ENCODE measurements at regions not wholly inside any gene's neighbourhood (a gene's known extent, or its start where the extent isn't known, plus 50 kb on each side); places are given as distances from the start of the nearest gene placed in this dataset.

DNA sequence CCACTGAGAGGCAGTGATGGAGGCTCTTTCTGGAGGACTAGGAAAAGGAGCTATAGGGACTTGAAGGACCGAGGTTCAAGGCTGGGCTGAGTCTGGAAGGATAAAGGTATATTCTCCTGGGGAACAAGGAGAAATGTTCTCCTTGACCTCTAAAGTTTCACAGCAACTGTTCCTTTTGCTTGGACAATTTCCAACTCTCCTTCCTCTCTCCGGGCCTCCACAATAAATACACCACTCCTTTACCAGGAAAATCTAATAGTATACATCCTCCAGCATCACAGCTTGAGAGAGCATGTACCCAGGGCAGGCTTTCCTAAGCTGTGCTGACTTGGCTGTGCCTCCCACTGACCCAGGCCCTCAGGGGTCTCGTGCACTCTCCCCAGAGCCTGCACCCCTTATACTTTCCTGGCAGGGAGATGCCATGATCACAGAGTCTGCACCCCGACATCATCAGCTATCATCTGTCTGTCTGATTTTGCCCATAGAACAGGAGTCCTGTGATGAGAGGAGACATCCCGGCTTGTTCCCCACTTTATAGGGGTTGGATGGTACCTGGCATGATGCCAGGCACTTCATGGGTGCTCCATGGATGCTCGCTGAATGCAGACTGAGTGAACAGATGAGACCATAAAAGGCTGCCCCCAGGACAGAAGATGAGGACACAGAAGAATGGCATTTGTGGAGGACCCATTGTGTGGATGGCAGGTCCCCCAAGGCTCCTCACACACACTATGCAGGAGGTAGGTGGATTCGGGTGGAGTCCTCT is 582.6 kb upstream of the CDH5 start:
- no peak for DNase-seq

DNA sequence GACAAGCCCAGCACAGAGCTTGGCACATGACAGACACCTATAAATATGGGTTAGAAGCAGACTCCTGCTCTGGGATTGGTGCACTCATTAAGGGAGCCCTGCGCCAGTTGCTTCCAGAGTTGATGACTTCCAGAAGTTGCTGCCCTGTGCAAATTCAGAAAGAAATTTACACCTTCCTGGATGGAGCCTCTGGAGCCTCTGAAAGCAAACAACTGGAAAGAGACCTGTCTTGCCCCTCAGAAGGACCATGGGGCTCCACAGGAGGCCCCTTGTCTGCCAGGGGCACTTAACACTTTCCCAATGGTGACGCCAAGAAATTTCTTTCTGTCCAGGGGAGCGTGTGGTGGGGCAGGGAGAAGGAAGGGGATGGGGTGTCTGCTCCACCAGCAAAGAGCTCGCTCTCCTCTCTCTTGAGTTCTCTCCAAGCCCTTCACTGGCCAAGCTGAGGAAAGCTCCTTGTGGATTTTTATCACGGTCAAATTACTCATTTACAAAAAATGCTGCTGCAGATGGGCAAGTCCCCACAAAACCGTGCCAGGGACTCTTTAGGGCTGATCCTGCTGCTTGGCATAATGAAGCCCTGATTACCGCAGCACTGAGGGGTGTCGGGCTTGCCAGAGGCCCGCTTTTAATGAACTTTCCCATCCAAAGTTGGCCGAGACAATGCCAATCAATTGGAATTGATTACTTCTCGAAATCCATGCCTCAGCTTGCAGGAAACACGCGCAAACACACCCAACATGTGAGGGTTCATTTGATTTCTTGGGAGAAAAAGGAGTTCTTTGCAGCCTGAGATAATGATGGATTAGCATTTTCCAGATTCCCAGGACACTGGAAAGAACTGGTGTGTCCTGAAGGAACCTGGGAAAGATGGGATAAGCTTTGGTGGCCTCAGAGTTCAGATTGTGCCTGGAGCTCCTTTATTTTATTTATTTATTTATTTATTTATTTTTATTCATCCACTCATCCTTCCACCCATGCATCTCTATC is 583.6 kb upstream of the CDH5 start:
- DNase-seq, result no peak

GRCh38 chr16:65781855-65782254 is 584.6 kb upstream of the CDH5 start:
- DNase-seq, result no peak

DNA sequence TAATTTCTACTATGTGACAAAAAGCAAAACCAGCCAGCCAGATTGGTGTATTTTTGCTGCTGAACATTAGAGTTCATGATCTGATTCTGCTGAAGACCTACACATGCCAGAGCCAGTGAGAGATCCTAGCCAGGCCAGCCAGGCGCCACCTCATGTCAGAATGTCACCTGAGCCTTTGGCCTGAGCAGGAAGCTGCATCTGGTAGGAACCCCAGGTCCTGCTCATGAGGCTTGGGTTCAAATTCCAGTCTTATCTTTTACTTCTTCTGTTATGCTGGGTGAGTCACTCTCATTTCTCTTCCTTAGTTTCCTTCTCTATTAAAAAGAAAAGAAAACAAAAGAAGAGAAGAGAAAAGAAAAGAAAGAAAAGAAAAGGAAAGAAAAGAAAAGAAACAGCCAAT is 585.1 kb upstream of the CDH5 start:
- DNase-seq, result no peak

DNA sequence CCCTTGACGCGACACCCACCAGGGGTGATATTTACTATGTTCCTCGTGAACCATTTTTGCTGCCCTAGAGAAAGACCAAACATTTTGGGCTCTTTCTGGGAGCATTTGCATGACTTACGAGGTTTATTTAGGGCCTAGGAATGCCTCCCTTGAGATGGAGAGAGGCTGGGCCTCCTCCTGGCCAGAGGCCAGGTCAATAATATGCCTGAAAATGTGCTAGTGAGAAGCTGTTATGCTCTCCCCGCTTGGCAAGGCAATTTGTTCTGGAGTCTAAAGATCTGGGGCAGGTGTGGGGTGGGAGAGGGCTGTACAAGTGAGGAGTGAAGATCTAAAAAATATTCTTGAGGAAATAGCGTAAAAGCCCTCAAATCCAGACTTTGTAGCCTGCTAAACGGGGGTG is 587.3 kb upstream of the CDH5 start:
- DNase-seq, result no peak

- DNase-seq, result no peak
These were observed 589.8 kb upstream of the CDH5 start for GRCh38 chr16:65776639-65777183.

GRCh38 chr16:65775829-65776228 is 590.7 kb upstream of the CDH5 start:
- DNase-seq, result no peak

DNA sequence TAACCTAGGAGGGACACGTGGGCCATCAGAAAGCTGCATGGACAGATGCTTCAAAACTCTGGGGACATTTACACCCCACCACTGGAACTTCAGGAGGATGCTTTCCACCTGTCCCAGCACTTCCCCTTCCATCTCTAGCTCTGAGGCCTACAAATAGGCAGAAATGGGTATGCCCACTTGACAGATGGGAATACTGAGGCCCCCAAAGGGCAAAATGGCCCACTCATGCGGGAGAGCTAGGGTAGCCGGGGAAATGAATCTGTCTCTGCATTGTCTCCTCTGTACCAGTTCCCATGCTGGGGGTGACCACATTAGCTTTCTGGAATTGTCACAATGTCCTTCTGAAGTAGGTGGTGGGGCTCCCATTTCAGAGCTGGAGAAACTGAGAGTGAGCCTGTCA is 592.1 kb upstream of the CDH5 start:
- DNase-seq, result no peak

- no peak for DNase-seq
These were observed 593.1 kb upstream of the CDH5 start for GRCh38 chr16:65773301-65773874.

DNA sequence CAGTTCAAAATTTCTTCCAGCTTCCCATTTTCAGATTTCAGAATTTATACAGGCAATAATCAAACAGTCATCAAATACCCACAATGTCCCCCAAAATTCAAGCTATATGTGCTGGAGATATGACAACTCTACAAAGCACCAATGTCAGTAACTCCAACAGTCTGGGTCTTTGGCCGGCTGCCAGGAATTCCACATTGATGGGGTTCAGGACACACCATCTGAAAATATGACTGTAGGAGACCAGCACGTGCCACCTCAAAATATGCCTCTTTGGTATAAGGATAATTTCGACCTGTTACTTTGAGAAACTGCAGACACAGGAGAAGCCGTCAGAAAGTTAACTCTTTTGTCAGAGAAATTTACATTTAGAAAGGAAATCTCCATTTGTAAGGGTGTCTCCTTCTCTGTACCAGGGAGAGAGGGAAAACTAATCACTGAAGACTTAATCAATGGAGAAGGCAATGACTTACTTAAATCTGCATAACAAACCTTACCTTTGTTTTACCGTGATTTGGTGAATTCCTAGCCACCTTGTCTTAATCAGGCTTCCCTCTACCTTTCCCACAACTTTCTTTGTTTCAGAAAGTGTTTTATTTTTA is 594.3 kb upstream of the CDH5 start:
- DNase-seq, result no peak

GRCh38 chr16:65771707-65772106 is 594.8 kb upstream of the CDH5 start:
- DNase-seq, result no peak

DNA sequence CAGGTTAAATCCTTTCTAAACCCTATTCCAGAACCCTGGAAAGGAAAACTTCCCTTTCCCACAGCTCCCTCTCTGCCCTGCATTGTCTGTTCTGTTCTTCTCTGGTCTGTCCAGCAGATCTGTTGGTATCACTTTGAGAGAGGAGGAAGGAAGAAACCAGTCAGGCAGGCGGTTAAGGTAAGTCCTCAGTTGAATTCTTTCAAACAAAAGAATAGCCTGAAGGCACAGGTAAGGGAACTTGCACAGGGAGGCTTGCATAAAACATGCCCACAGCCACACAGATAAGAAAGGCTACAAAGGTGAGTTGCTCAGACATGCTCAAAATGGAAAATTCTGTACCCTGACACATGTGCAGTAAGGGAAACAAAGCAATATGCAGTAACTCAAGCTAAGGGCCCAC is 595.7 kb upstream of the CDH5 start:
- DNase-seq, result no peak

GRCh38 chr16:65769776-65770438 is 596.6 kb upstream of the CDH5 start:
- no peak for DNase-seq

GRCh38 chr16:65769055-65769465 is 597.4 kb upstream of the CDH5 start:
- DNase-seq, result no peak

GRCh38 chr16:65767125-65767524 is 599.4 kb upstream of the CDH5 start:
- no peak for DNase-seq

- DNase-seq, result no peak
These were observed 602.7 kb upstream of the CDH5 start for GRCh38 chr16:65763640-65764305.

- DNase-seq, result no peak
These were observed 605.6 kb upstream of the CDH5 start for GRCh38 chr16:65760874-65761273.

DNA sequence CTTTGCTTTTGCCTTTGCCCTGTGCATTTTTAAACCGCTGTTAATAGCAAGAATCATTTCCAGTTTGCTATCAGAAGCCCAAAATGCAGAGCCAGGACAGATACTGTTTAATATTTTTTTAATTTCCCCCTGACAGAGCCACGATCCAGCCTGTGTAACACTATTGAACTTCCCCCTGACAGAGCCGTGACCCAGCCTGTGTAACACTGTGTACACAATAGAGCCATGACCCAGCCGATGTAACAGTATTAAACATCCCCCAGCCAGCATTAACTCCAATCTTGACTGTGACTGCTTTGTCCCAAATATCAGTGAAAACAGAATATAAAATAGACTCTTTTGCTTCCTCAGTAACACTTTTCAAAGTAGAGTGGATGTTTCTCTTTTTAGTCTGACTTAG is 607.9 kb upstream of the CDH5 start:
- no peak for DNase-seq

- no peak for DNase-seq
These were observed 609.4 kb upstream of the CDH5 start for GRCh38 chr16:65757064-65757463.

- no peak for DNase-seq
These were observed 610.3 kb upstream of the CDH5 start for GRCh38 chr16:65756163-65756562.

GRCh38 chr16:65754820-65755691 is 611.4 kb upstream of the CDH5 start:
- DNase-seq, result no peak

Data from cerebellar nuclear complex (tissue), 1 donor.